ENCODE measurements at regions not wholly inside any gene's neighbourhood (a gene's known extent, or its start where the extent isn't known, plus 50 kb on each side); places are given as distances from the start of the nearest gene placed in this dataset.
"Not testable (repeated sequence)": the region's sequence is repeated elsewhere in the genome, so short reads cannot be mapped to it uniquely, and the experiment has no call there.

GRCh38 chr19:33866696-33867095 lies 70.0 kb downstream of the KCTD15 start:
- no peak for DNase-seq

GRCh38 chr19:33868076-33868735 lies 71.5 kb downstream of the KCTD15 start:
- DNase-seq: no peak

DNA sequence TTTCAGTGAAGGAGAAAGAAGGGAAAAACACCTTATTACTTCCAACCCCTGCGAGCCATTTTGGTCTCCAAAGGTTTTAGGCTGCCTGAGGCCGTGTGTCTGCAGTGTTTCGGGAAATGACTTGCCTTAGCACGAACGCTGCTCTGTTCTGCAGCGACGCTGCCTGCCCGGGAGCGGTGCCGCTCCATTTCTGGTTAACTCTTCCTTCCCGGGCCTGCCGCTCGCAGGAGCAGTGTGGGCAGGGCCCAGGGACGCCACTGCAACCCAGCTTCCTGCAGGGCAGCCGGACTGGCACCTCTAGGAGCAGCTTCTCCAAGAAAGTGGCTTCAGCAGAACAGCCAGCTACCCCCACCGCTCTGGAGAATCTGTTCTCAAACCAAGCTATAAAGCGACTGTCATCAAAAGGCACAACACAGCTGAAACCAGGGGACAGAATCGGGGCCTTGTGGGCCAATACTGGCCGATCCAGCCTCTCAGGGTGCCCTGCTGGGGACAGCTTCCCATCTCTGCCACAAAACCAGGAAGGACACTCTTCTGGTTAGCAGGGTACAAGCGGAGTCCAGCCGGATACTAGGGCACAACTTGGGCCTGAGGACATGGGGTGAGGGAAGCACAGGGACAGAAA lies 72.2 kb downstream of the KCTD15 start:
- peak in 1 of 2 donors; percentile 9 for DNase-seq

GRCh38 chr19:33870298-33870932 lies 73.7 kb downstream of the KCTD15 start:
- DNase-seq: not testable (repeated sequence)

DNA sequence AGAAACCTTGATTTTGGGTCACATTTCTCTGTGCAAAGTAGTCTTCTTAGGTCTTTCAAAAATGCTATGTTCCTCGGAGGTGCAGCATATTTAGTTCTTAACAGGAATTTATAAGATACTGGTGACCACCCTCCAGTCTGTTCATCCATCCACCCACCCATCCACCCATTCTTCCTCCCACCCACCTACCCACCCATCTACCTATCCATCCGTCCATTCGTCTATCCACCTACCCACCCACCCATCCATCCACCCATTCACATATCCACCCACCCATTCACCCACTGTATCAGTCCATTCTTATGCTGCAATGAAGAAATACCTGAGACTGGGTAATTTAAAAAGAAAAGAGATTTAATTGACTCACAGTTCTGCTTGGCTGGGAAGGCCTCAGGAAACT lies 74.9 kb downstream of the KCTD15 start:
- no peak for DNase-seq

GRCh38 chr19:33872445-33873320 lies 76.0 kb downstream of the KCTD15 start:
- no peak for DNase-seq

DNA sequence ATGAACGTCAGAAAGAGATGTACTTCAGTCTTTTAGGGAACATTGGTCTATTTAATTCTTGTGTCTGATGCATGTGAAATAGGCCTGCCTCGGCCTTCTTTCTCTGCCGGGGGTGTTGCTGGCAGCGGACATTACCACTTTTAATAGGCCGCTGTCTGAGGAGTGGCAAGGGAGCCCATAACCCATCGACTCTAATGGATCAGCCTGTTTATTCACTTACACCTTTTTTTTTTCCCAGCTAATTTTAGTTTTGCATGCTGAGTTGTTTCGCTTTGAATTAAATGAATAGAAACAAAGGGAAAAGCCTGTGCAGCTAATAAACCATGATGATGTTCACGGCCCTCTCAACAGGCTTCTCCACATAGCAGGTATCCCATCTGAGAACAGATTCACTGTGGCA lies 78.4 kb downstream of the KCTD15 start:
- DNase-seq: no peak

- no peak for DNase-seq
These were observed 79.5 kb downstream of the KCTD15 start for GRCh38 chr19:33876192-33876591.

DNA sequence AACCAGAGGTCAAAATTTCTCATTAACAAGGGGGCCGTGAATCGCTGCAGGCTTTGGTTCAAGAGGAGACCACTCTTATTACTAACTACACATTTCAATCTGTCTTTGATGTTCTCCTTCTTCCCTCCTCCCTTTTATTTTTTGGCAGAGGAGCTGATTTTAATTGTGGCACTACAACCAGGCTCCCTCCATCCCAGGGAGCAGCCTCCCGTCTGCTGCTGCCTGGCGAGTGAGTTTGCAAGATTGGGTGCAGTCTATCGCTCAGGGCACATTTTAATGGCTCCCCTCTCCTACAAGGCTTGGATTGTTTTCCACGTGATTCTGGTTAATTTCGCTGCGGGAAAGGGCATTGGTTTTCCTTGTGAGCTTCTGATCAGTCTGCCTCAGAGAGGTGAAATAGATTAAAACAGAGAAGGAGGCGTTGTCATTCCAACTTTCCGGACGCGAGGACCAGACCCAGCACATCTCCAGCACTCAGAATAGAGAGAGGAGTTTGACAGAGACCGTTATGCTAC lies 81.4 kb downstream of the KCTD15 start:
- no peak for DNase-seq

DNA sequence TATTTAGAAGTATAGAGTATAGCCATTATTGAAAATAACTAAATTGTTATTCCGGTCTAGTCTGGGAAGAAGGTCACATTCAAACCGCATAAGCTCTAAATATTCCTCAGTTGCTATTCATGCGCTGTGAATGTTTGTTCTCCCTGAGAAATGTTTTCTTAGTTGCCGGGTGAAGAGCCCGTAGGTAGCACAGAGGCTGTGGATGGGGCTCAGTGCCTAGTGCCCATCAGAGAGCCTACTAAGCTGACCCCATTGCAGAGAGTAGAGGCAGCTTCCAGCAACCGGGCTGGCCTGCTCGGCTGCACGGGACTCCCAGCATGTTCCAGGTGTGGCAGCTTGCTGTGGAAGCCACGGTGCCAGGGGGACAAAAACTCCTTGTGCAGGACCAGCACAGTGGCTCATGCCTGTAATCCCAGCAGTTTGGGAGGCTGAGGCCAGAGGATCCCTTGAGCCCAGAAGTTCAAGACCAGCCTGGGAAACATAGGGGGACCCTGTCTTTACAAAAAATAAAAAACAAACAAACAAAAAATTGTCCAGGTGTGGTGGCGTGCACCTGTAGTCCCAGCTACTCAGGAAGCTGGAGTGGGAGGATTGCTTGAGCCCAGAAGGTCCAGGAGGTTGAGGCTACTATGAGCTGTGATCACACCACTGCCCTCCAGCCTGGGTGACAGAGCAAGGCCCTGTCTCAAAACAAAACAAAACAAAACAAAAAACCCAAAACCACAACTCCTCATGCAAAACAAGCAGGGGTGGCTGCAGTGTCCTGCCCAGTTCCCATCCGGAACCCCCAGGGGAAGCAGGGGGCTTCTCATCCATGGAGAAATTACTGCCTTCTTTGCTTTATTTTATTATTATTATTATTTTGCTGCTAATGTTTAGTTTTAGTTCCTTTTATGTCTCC lies 82.5 kb downstream of the KCTD15 start:
- no peak for DNase-seq

GRCh38 chr19:33879818-33880575 lies 83.3 kb downstream of the KCTD15 start:
- DNase-seq: no peak

GRCh38 chr19:33883859-33884519 lies 87.3 kb downstream of the KCTD15 start:
- DNase-seq: no peak

DNA sequence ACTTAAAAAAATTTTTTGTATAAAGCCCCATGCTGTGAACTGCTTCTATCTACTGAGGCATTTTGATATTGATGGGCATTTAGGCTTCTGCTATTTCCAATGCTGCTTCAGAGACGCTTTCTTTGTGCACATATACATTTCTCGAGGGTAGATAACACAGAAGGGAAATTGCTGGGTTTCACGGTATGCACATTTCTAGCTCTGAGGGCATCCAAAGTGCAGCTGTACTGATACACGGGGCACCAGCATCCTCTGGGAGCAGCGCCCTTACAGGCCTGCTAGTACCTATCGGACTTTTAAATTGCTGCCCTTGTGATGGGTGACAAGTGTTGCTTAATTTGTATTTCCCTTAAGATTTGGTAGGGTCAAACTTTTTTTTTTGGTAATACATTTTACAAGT lies 88.6 kb downstream of the KCTD15 start:
- no peak for DNase-seq

DNA sequence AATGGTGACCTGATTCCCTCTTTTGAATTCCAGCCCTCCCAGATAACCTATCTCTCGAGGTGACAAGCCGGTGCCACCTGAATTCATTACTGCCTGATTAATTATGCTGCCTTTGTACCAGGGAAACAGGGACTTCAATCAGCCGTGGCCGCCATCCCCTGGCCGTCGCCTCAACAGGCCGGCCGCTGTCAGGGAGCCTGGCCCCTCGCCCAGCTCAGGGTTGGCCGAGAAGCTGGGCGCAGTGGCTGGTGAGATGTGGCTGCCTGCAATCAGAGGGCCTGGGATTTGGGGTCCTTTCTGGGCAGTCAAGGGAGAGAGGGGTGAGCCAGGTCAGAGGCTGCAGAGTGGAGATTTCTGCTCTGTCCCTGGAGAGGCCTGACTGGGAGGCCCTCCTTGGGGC lies 91.2 kb downstream of the KCTD15 start:
- DNase-seq: no peak

DNA sequence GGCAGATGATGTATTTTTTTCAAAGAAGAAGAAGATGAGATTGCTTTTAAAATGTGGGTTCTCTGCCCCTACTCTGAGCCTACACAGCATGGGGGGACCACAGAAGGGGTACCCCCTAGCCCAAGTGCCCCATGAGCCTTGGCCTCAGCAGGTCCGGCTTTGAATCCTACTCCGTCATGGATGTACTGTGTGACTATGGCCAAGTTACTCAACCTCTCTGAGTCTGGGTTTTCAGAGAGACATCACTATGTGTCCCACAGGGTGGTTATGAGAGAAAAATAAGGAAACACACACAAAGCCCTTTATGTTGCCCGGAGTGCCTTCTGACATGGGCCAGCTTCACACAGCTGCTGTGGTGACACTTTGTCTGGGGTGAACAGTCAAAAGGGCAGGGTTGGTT lies 92.0 kb downstream of the KCTD15 start:
- DNase-seq: no peak

DNA sequence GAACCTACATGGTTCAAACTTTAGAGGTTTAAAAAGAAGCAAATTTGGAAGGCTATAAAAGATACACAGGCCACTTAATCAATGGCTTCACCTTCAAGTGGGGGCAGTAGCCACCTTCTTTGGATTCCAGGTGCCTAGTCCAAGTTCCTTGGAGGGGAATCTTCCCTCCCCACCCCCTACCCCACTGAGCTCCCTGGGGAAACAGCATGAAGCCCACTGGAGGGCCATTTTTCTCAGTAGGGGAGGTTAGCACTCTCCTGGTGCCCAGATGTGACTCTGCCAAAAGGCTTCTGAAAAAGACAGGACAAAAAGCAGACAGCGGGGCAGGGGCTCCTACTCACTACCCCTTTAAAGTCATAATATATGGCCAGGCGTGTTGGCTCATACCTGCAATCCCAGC lies 93.9 kb downstream of the KCTD15 start:
- no peak for DNase-seq

DNA sequence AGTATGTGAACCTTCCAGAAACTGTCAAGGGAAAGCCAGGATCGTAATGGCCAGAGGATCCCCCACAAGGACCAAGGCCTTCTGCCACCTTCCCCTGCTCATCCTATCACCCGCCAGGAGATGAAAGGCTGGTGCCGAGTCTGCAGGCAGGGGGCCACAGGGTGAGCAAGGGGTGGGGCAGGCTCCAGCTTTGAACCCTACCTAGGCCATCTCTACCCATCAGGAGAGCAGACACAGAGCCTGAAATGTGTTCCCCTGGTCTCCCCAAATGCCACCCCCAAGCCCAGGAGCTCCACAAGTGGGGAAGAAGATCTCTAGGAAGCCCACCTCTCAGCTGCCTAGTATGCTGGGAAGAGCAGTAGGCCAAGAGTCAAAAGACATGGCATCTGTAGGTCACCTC lies 95.1 kb downstream of the KCTD15 start:
- DNase-seq: no peak

DNA sequence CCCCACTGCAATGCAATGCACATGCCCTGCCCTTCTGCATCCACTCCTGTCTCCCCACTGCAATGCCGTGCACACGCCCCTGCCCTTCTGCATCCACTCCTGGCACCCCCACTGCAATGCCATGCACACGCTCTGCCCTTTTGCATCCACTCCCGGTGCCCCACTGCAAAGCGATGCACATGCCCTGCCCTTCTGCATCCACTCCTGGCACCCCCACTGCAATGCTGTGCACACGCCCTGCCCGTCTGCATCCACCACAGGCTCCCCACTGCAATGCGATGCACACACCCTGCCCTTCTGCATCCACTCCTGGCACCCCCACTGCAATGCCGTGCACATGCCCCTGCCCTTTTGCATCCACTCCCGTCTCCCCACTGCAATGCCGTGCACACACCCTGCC lies 98.1 kb downstream of the KCTD15 start:
- no peak for DNase-seq

DNA sequence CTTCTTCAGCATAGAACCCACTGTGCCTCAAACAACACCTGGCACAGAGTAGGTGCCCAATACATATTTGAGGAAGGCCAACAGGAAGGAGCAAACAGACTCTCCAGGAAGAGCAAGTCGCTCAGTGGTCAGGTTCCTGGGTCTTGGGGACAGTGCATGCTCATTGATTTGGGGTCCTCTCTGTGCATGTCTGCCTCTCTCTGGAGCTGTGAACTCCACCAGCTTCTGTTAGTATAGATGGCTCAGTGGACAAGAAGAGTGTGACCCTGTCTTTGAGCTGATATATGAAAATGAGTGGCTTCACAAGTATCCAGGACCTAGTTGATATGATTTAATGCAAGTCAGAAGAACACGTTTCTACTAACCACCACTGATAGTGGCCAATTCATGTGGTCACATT lies 98.7 kb downstream of the KCTD15 start:
- DNase-seq: no peak

- no peak for DNase-seq
These were observed 101.5 kb downstream of the KCTD15 start for GRCh38 chr19:33898062-33898677.
